ENCODE measurements at regions not wholly inside any gene's neighbourhood (a gene's known extent, or its start where the extent isn't known, plus 50 kb on each side); places are given as distances from the start of the nearest gene placed in this dataset.

- TF ChIP-seq CTCF (IDR thresholded peaks at IDR 0.05): no peak
- TF ChIP-seq POLR2A (IDR thresholded peaks at IDR 0.05): no peak
Measured at GRCh38 chr2:107108556-107108955, 222.6 kb upstream of the ST6GAL2 start.
